ENCODE measurements at regions not wholly inside any gene's neighbourhood (a gene's known extent, or its start where the extent isn't known, plus 50 kb on each side); places are given as distances from the start of the nearest gene placed in this dataset.
"Not testable (repeated sequence)": the region's sequence is repeated elsewhere in the genome, so short reads cannot be mapped to it uniquely, and the experiment has no call there.

GRCh38 chr18:73544032-73544431 lies 603.6 kb downstream of the FBXO15 start:
- DNase-seq (ENCODE audit: low spot score): no peak

GRCh38 chr18:73535990-73536389 lies 611.6 kb downstream of the FBXO15 start:
- no peak for DNase-seq (ENCODE audit: low spot score)

GRCh38 chr18:73535189-73535588 lies 612.4 kb downstream of the FBXO15 start:
- DNase-seq (ENCODE audit: low spot score): no peak

- no peak for DNase-seq (ENCODE audit: low spot score)
Measured at GRCh38 chr18:73531601-73532000, 616.0 kb downstream of the FBXO15 start.

GRCh38 chr18:73528066-73528465 lies 619.6 kb downstream of the FBXO15 start:
- DNase-seq (ENCODE audit: low spot score): no peak

- DNase-seq (ENCODE audit: low spot score): no peak
Measured at GRCh38 chr18:73520229-73520628, 627.4 kb downstream of the FBXO15 start.

- not testable (repeated sequence) for DNase-seq (ENCODE audit: low spot score)
Measured at GRCh38 chr18:73516056-73516455, 631.6 kb downstream of the FBXO15 start.

- no peak for DNase-seq (ENCODE audit: low spot score)
Measured at GRCh38 chr18:73514449-73514848, 633.2 kb downstream of the FBXO15 start.

GRCh38 chr18:73511771-73512503 lies 635.7 kb downstream of the FBXO15 start:
- no peak for DNase-seq (ENCODE audit: low spot score)

GRCh38 chr18:73509460-73509859 lies 638.2 kb downstream of the FBXO15 start:
- DNase-seq (ENCODE audit: low spot score): no peak

GRCh38 chr18:73503326-73503725 lies 635.5 kb upstream of the NETO1 start:
- no peak for DNase-seq (ENCODE audit: low spot score)

GRCh38 chr18:73487966-73488365 lies 620.2 kb upstream of the NETO1 start:
- no peak for DNase-seq (ENCODE audit: low spot score)

GRCh38 chr18:73485166-73485565 lies 617.4 kb upstream of the NETO1 start:
- no peak for DNase-seq (ENCODE audit: low spot score)

GRCh38 chr18:73482901-73483300 lies 615.1 kb upstream of the NETO1 start:
- DNase-seq (ENCODE audit: low spot score): no peak

- DNase-seq (ENCODE audit: low spot score): no peak
Measured at GRCh38 chr18:73479477-73479876, 611.7 kb upstream of the NETO1 start.

GRCh38 chr18:73478191-73478590 lies 610.4 kb upstream of the NETO1 start:
- DNase-seq (ENCODE audit: low spot score): no peak

- no peak for DNase-seq (ENCODE audit: low spot score)
Measured at GRCh38 chr18:73476031-73476430, 608.2 kb upstream of the NETO1 start.

GRCh38 chr18:73462092-73462491 lies 594.3 kb upstream of the NETO1 start:
- no peak for DNase-seq (ENCODE audit: low spot score)

- DNase-seq (ENCODE audit: low spot score): no peak
Measured at GRCh38 chr18:73461780-73462059, 593.9 kb upstream of the NETO1 start.

- DNase-seq (ENCODE audit: low spot score): no peak
Measured at GRCh38 chr18:73461038-73461779, 593.4 kb upstream of the NETO1 start.

- no peak for DNase-seq (ENCODE audit: low spot score)
Measured at GRCh38 chr18:73458186-73458964, 590.6 kb upstream of the NETO1 start.

- no peak for DNase-seq (ENCODE audit: low spot score)
Measured at GRCh38 chr18:73456643-73457042, 588.9 kb upstream of the NETO1 start.

GRCh38 chr18:73452866-73453265 lies 585.1 kb upstream of the NETO1 start:
- DNase-seq (ENCODE audit: low spot score): no peak

Measured in SW480 (cell line).